Stomach (tissue), 8 donors: ENCODE measurements at regions not wholly inside any gene's neighbourhood (a gene's known extent, or its start where the extent isn't known, plus 50 kb on each side); places are given as distances from the start of the nearest gene placed in this dataset.

Experiments used
- DNase-seq, 2 donors: peaks; one replicate each; pipeline versions ENCODE4 v3.0.0 to v3.0.0-alpha.2; 2013 to 2019
- H3K27ac ChIP-seq, 5 donors: fragments of 200-600 bp in 4 of 5; sonication (generic) in 4 of 5; one replicate each; pipeline ENCODE4 v1.5.1; 2013 to 2019; ENCODE audit warnings: mild to moderate bottlenecking in 1 of 5, moderate library complexity in 1 of 5
- H3K27me3 ChIP-seq, 3 donors: fragments of 200-600 bp; sonication (generic); one replicate each; pipeline ENCODE4 v1.5.1; 2017 to 2019; ENCODE audit warnings: mixed run types in 1 of 3
- H3K36me3 ChIP-seq, 4 donors: fragments of 200-600 bp; sonication (generic); 1 replicate in 3 of 4; 2 replicates in 1 of 4; pipeline ENCODE4 v1.5.1; 2016 to 2019
- H3K4me1 ChIP-seq, 4 donors: fragments of 200-600 bp; sonication (generic); one replicate each; pipeline ENCODE4 v1.5.1; 2016 to 2019
- H3K4me3 ChIP-seq, 4 donors: fragments of 200-600 bp; sonication (generic) in 3 of 4; one replicate each; pipeline ENCODE4 v1.5.1; 2016 to 2019; ENCODE audit warnings: mild to moderate bottlenecking in 1 of 4
- H3K9me3 ChIP-seq, 4 donors: fragments of 200-600 bp; sonication (generic); one replicate each; pipeline ENCODE4 v1.5.1; 2016 to 2019
- CTCF ChIP-seq, 7 experiments: fragments of 450-650 bp in 4 of 7; fragments of 200-600 bp in 3 of 7; sonication (generic) in 3 of 7; IDR thresholded peaks; one replicate each; pipeline ENCODE4 v1.5.1; 2016 to 2019; ENCODE audit warnings: antibody characterized with exemption in 7 of 7, control low read depth in 2 of 7, mild to moderate bottlenecking in 1 of 7
- EP300 ChIP-seq: sonication (generic); formaldehyde crosslinking; IDR thresholded peaks from one replicate; pipeline ENCODE4 v1.6.1; 2017; ENCODE audit warnings: antibody characterized with exemption
- POLR2A ChIP-seq, 4 donors: fragments of 450-650 bp; IDR thresholded peaks; one replicate each; pipeline ENCODE4 v1.6.1; 2016; ENCODE audit warnings: antibody characterized with exemption in 4 of 4, control low read depth in 2 of 4, mild to moderate bottlenecking in 1 of 4, moderate library complexity in 1 of 4
- POLR2AphosphoS5 ChIP-seq, 3 donors: sonication (generic); formaldehyde crosslinking; IDR thresholded peaks; one replicate each; pipeline ENCODE4 v1.6.1; 2016; ENCODE audit warnings: antibody characterized with exemption in 3 of 3
- WGBS, 5 donors: extraction: QIAGEN DNeasy Blood & Tissue Kit in 3 of 5; methylation state at CpG; one replicate each; pipeline versions ENCODE4 v1.1.5 to v1.1.7; 2013 to 2018; 5-methylcytosine and 5-hydroxymethylcytosine counted together
- intact Hi-C: fragments of 100-400 bp; cut with DNase I; formaldehyde crosslinking; loops from one replicate; pipeline ENCODE4 v1.15.1; 2023; ENCODE audit warnings: low total_unique reads
- donor health status: healthy with polysubstance abuse.
- donor health status: Bipolar disorder and iron deficiency.
- donor health status: healthy.

- 75 to 79% (median 79%) methylated on average over 9 of the region's 9 CpGs for WGBS, 5 donors
- Histone ChIP-seq H3K4me3 (no peak overlapping the region), H3K27ac (no peak overlapping the region), H3K27me3 (peaks cover 0 to 16% (median 0%) of the 10 kb centered on the region in 3 donors), H3K4me1 (no peaks in the 10 kb centered on the region), H3K36me3 (no peaks in the 10 kb centered on the region), H3K9me3 (no peaks in the 10 kb centered on the region)
- no peak for DNase-seq
- no peak for TF ChIP-seq CTCF (IDR thresholded peaks at IDR 0.05)
- no peak for TF ChIP-seq EP300
- no peak for TF ChIP-seq POLR2AphosphoS5 (IDR thresholded peaks at IDR 0.05)
- no peak for TF ChIP-seq POLR2A (IDR thresholded peaks at IDR 0.05)
- intact Hi-C loops = loop anchor here (5.0 kb wide), 1 partner anchor 308 kb away; no protein-coding TSS in a partner anchor
Observed at GRCh38 chr16:73569266-73569980, 521.5 kb upstream of the ZFHX3 start.

DNA sequence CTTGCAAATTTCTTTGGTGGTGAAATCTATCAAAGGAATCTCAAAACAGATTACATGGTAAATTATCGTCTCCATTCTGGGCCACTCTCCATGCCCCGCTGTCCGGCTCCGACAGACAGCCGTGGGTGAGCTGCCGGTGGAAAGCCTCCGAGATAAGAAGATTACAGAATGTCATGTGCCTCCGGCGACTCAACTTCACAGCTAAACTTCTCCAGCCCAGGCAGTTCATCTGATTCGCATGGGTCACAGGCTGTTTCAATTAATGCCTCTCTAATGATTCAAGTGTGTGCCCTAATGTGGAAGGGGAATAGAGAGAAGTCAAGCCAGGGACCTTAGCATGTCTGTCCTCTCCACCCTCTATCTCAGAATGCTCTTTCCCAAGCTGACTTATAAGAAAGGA lies 520.8 kb upstream of the ZFHX3 start:
- H3K36me3 ChIP-seq = no peaks in the 10 kb centered on the region
- WGBS, 5 donors = 60 to 81% (median 72%) methylated on average over 10 of the region's 10 CpGs
- intact Hi-C loops = loop anchor here (5.0 kb wide), 1 partner anchor 309 kb away; no protein-coding TSS in a partner anchor
- H3K4me3 ChIP-seq = no peak overlapping the region
- no peaks in the 10 kb centered on the region for H3K9me3 ChIP-seq
- no peak for DNase-seq
- TF ChIP-seq EP300 (no peak), CTCF (IDR thresholded peaks at IDR 0.05) (no peak), POLR2AphosphoS5 (IDR thresholded peaks at IDR 0.05) (no peak), POLR2A (IDR thresholded peaks at IDR 0.05) (no peak)
- peaks cover 0 to 16% (median 0%) of the 10 kb centered on the region in 3 donors for H3K27me3 ChIP-seq
- H3K27ac ChIP-seq = no peak overlapping the region
- H3K4me1 ChIP-seq = no peaks in the 10 kb centered on the region

GRCh38 chr16:73565925-73566324 lies 518.0 kb upstream of the ZFHX3 start:
- no peak overlapping the region for H3K27ac ChIP-seq
- H3K4me1 ChIP-seq = no peaks in the 10 kb centered on the region
- TF ChIP-seq CTCF (IDR thresholded peaks at IDR 0.05) = no peak
- TF ChIP-seq EP300 = no peak
- no peak for TF ChIP-seq POLR2A (IDR thresholded peaks at IDR 0.05)
- TF ChIP-seq POLR2AphosphoS5 (IDR thresholded peaks at IDR 0.05) = no peak
- H3K36me3 ChIP-seq = no peaks in the 10 kb centered on the region
- H3K9me3 ChIP-seq = no peaks in the 10 kb centered on the region
- peaks cover 0 to 16% (median 0%) of the 10 kb centered on the region in 3 donors for H3K27me3 ChIP-seq
- DNase-seq = no peak
- H3K4me3 ChIP-seq = no peak overlapping the region
- 70 to 91% (median 85%) methylated on average over 3 of the region's 3 CpGs for WGBS, 5 donors
- intact Hi-C loops = loop anchor here (5.0 kb wide), 1 partner anchor 311 kb away; no protein-coding TSS in a partner anchor

DNA sequence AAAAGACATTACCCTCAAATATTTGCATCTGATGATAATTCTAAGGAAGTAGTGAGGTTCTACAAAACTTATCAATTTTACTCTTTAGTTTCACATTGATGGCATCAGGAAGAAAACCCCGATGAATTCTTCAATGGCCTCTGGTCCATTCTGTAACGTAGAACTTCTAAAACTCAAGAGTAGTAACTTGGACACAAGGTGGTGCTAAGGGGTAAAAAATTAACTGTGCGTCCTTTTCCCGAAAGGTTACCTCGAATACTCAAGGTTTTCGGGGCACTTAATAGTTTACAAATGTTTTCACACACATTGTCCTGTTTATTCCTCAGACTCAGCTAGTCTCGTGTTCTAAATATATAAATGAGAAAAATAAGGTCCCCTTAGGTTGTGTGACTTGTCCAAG lies 517.3 kb upstream of the ZFHX3 start:
- intact Hi-C loops = loop anchor here (5.0 kb wide), 1 partner anchor 312 kb away; no protein-coding TSS in a partner anchor
- Histone ChIP-seq H3K4me3 (no peak overlapping the region), H3K4me1 (no peaks in the 10 kb centered on the region), H3K36me3 (no peaks in the 10 kb centered on the region), H3K27me3 (peaks cover 0 to 16% (median 0%) of the 10 kb centered on the region in 3 donors), H3K27ac (no peak overlapping the region), H3K9me3 (no peaks in the 10 kb centered on the region)
- WGBS, 5 donors = 38 to 54% (median 49%) methylated on average over 7 of the region's 7 CpGs
- no peak for TF ChIP-seq POLR2A (IDR thresholded peaks at IDR 0.05)
- TF ChIP-seq CTCF (IDR thresholded peaks at IDR 0.05) = peak in 1 of 7 experiments; percentile 38
- no peak for TF ChIP-seq POLR2AphosphoS5 (IDR thresholded peaks at IDR 0.05)
- TF ChIP-seq EP300 = no peak
- peak in 1 of 2 donors; percentile 31 for DNase-seq
